Neural cell (in vitro differentiated cells): ENCODE measurements at regions not wholly inside any gene's neighbourhood (a gene's known extent, or its start where the extent isn't known, plus 50 kb on each side); places are given as distances from the start of the nearest gene placed in this dataset.

Experiments used
- POLR2AphosphoS5 ChIP-seq: IDR thresholded peaks from 2 replicates; pipeline ENCODE4 v1.6.1; 2012
- SMC3 ChIP-seq: fragments of 450-650 bp; conservative IDR thresholded peaks from 2 replicates; pipeline ENCODE4 v1.6.1; 2014; ENCODE audit warnings: antibody characterized with exemption, mild to moderate bottlenecking, moderate library complexity; ENCODE audit not compliant: poor library complexity
- TF ChIP-seq, protein P1 (sequence below): fragments of 450-650 bp; IDR thresholded peaks from 2 replicates; pipeline ENCODE4 v1.5.1; 2014; ENCODE audit warnings: antibody characterized with exemption, mild to moderate bottlenecking, moderate library complexity; ENCODE audit not compliant: poor library complexity, severe bottlenecking

DNA sequence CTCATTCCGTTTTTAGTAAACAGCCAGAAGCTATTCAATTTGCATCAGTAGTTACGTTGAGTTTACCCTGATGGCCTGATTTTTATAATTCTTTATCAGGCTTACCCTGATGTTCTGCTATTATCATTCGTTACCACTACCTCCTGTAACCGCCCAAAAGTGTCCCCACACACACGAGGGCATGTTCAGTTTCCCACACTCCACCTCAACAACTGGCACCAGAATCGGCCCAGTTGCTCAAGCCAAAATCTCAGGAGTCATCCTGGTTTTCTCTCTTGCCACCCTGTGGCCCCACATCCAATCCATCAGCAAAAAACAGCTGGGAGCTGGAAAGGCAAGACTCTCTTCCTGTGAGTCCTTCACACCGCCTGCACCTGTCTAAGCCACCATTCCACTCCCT, 102.9 kb upstream of the RAB6C start:
- TF ChIP-seq, protein P1, sequence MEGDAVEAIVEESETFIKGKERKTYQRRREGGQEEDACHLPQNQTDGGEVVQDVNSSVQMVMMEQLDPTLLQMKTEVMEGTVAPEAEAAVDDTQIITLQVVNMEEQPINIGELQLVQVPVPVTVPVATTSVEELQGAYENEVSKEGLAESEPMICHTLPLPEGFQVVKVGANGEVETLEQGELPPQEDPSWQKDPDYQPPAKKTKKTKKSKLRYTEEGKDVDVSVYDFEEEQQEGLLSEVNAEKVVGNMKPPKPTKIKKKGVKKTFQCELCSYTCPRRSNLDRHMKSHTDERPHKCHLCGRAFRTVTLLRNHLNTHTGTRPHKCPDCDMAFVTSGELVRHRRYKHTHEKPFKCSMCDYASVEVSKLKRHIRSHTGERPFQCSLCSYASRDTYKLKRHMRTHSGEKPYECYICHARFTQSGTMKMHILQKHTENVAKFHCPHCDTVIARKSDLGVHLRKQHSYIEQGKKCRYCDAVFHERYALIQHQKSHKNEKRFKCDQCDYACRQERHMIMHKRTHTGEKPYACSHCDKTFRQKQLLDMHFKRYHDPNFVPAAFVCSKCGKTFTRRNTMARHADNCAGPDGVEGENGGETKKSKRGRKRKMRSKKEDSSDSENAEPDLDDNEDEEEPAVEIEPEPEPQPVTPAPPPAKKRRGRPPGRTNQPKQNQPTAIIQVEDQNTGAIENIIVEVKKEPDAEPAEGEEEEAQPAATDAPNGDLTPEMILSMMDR: no peak
- TF ChIP-seq SMC3 (no peak), POLR2AphosphoS5 (no peak)
